Chondrocyte (in vitro differentiated cells): ENCODE measurements at regions not wholly inside any gene's neighbourhood (a gene's known extent, or its start where the extent isn't known, plus 50 kb on each side); places are given as distances from the start of the nearest gene placed in this dataset.

ENCODE experiments used
- DNase-seq: peaks from one replicate; pipeline ENCODE4 v3.0.0; 2021; ENCODE audit warnings: mixed read lengths, low spot score
- H3K27ac Mint-ChIP-seq: one replicate; pipeline ENCODE4 v1.8.0; 2021; ENCODE audit warnings: mild to moderate bottlenecking, moderate library complexity, mixed read lengths; ENCODE audit not compliant: unreplicated experiment
- H3K27me3 Mint-ChIP-seq: 2 replicates; pipeline ENCODE4 v1.8.0; 2021; ENCODE audit warnings: low read depth, mixed read lengths
- H3K36me3 Mint-ChIP-seq: 2 replicates; pipeline ENCODE4 v1.8.0; 2021; ENCODE audit warnings: low read depth, mixed read lengths
- H3K4me1 Mint-ChIP-seq: 2 replicates; pipeline ENCODE4 v1.8.0; 2021; ENCODE audit warnings: low read depth, mild to moderate bottlenecking, mixed read lengths
- H3K4me3 Mint-ChIP-seq: one replicate; pipeline ENCODE4 v1.8.0; 2021; ENCODE audit warnings: mild to moderate bottlenecking, moderate library complexity, mixed read lengths; ENCODE audit not compliant: unreplicated experiment
- H3K9me3 Mint-ChIP-seq: 2 replicates; pipeline ENCODE4 v1.8.0; 2021; ENCODE audit warnings: low read depth, mixed read lengths
- TF ChIP-seq, protein P1 (sequence below): fragments of 200-600 bp; sonication (generic); IDR thresholded peaks from 2 replicates; pipeline ENCODE4 v1.5.0; 2021; ENCODE audit warnings: antibody characterized with exemption, mild to moderate bottlenecking, moderate library complexity

DNA sequence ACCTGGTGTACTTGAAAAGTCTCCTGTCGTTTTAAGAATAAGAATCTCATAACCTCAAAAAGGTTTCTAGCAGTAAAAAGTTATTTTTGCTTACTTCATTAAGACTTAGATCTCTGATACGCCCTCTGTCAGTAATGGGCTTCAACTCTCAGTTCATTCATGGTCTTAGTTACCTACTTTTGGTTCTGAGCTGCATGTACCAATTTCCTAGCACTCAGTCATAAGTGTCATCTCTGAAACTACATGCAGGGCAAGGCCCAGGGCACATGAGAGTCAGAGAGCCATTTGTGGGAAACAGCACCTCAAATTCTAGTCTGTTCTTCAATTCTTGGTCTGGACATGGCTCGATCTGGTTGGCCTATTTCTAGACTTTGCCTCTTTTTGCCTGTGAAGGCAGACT, 838.4 kb downstream of the FAM181B start:
- no peak for DNase-seq
- Mint-ChIP-seq H3K4me3 (no peak overlapping the region), H3K27me3 (no peaks in the 10 kb centered on the region), H3K27ac (no peak overlapping the region), H3K36me3 (no peaks in the 10 kb centered on the region), H3K9me3 (no peaks in the 10 kb centered on the region), H3K4me1 (no peaks in the 10 kb centered on the region)
- TF ChIP-seq, protein P1, sequence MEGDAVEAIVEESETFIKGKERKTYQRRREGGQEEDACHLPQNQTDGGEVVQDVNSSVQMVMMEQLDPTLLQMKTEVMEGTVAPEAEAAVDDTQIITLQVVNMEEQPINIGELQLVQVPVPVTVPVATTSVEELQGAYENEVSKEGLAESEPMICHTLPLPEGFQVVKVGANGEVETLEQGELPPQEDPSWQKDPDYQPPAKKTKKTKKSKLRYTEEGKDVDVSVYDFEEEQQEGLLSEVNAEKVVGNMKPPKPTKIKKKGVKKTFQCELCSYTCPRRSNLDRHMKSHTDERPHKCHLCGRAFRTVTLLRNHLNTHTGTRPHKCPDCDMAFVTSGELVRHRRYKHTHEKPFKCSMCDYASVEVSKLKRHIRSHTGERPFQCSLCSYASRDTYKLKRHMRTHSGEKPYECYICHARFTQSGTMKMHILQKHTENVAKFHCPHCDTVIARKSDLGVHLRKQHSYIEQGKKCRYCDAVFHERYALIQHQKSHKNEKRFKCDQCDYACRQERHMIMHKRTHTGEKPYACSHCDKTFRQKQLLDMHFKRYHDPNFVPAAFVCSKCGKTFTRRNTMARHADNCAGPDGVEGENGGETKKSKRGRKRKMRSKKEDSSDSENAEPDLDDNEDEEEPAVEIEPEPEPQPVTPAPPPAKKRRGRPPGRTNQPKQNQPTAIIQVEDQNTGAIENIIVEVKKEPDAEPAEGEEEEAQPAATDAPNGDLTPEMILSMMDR, result no peak

DNA sequence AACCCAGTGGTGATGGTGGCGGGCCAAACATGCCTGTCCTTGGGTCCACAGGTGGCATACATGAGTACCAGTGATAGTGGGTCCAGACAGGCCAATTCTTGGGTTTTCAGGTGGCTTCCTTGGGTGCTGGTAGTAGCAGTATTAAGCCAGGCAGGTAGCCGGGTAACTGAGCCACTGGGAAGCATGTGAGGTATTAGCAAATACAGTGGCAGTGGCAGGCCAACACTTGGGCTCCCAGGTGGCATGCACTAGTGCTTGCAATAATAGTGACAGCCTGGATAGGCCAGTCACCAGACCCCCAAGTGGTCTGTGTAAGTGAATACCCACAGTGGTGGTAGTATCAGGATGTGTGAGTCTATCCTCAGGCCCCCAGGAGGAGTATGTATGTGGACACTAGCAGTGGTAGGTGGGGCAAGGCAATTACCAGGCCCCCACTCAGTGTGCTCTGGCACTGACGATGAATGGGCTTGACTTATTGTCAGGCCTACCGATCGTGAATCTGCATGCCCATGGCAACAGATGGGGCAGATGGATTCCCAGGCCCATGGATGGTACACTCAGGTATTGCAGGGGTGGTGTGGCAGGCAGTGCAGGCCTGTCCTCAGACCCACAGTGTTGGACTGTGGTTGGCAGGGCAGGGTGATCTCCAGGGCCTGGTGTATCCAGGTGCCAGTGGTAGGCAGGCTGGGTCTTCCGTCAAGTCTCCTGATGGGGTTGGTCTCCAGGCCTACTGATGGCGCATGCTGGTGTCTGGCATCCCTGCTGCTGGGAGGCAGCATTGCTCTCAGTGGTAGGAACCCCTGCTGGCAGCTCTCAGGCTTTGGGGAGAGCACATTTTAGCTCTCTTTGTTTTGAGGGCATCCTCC, 840.7 kb downstream of the FAM181B start:
- peaks cover 2% of the 10 kb centered on the region for H3K9me3 Mint-ChIP-seq

DNA sequence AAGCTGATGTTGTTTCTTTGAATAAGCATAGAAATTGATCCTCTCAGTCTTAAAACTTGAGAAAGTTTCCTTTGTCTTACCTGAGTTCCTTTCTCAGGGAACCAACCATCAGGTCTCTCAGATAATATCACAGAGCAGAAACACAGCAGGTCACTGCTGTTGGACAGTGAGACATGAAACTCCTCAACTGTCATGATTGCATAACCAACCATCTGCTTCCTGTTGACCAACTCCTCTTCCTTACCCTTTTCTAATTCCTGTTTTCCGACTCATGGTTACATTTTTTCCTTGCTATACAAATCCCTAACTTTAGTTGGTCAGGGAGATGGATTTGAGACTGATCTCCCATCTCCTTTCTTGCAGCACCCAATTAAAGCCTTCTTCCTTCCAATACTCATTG, 845.3 kb downstream of the FAM181B start:
- Mint-ChIP-seq H3K4me3 (no peak overlapping the region), H3K4me1 (no peaks in the 10 kb centered on the region), H3K27me3 (peaks cover 4% of the 10 kb centered on the region), H3K27ac (no peak overlapping the region), H3K36me3 (no peaks in the 10 kb centered on the region), H3K9me3 (peaks cover 2% of the 10 kb centered on the region)
- DNase-seq, result no peak
- TF ChIP-seq, protein P1, result no peak

More for the DNA sequence above, 840.7 kb downstream of the FAM181B start:
- no peaks in the 10 kb centered on the region for H3K4me1 Mint-ChIP-seq
- no peaks in the 10 kb centered on the region for H3K36me3 Mint-ChIP-seq
- H3K27me3 Mint-ChIP-seq, result peaks cover 2% of the 10 kb centered on the region
- DNase-seq, result peak; percentile 68
- H3K4me3 Mint-ChIP-seq, result no peak overlapping the region
- TF ChIP-seq, protein P1, result no peak
- no peak overlapping the region for H3K27ac Mint-ChIP-seq

DNA sequence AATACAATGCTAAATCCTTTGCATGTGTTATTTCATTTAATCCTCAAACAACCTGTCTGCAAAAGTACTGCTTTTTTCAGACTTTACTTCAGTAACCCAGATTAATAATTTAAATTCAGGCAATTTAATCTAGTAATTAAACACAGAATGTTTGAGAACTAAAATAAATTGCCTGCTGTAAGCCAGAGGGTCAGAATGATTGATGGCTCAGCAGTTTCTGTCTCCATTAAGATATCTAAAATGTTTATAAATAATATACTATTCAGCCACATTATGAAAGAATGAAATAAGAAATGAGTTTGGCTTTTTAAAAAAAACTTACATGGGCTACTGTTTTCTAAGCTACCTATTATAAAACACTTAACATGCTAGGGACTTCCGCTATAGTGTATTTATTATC, 846.0 kb downstream of the FAM181B start:
- peaks cover 2% of the 10 kb centered on the region for H3K9me3 Mint-ChIP-seq
- no peak overlapping the region for H3K27ac Mint-ChIP-seq
- TF ChIP-seq, protein P1, result no peak
- peaks cover 7% of the 10 kb centered on the region for H3K27me3 Mint-ChIP-seq
- no peak for DNase-seq
- no peaks in the 10 kb centered on the region for H3K4me1 Mint-ChIP-seq
- H3K4me3 Mint-ChIP-seq, result no peak overlapping the region
- H3K36me3 Mint-ChIP-seq, result no peaks in the 10 kb centered on the region

DNA sequence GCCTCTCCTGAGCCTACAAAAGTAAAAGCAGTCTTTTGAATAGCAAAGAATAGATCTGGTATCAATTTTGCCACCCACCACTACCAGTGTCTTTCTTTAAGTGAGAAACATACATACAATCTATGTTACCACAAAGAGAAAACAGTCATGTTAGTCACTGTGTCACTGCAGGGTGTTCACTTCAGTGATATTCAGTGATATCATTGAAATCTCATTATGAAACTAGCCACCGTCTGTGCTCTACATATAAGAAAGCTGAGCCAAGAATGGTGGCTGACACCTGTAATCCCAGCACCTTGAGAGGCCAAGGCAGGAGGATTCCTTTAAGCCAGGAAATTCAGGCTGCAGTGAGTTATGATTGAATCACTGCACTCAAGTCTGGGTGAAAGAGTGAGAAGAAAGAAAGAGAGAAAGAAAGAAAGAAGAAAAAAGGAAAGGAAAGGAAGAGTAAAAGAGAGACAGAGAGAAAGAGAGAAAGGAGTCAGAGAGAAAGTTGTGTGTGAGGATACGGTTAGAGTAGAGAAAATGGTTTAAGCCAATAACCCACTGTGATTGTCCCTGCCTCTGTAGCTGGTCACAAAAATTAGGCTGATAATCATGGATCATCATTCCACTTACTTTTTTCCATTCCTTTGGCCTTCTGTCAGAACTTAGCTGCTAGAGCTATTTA, 847.1 kb downstream of the FAM181B start:
- H3K36me3 Mint-ChIP-seq, result no peaks in the 10 kb centered on the region
- no peaks in the 10 kb centered on the region for H3K4me1 Mint-ChIP-seq
- H3K4me3 Mint-ChIP-seq, result no peak overlapping the region
- peaks cover 10% of the 10 kb centered on the region for H3K27me3 Mint-ChIP-seq
- TF ChIP-seq, protein P1, result no peak
- DNase-seq, result no peak
- H3K27ac Mint-ChIP-seq, result no peak overlapping the region
- peaks cover 2% of the 10 kb centered on the region for H3K9me3 Mint-ChIP-seq
